Stimulated activated effector memory CD8-positive, alpha-beta T cell treated with anti-CD3 and anti-CD28 coated beads, Interleukin-12 subunit alpha, Interleukin-12 subunit beta, amount 100 ng/mL, for 72 hours (primary cell): ENCODE measurements at regions not wholly inside any gene's neighbourhood (a gene's known extent, or its start where the extent isn't known, plus 50 kb on each side); places are given as distances from the start of the nearest gene placed in this dataset.

Experiments
- ATAC-seq: fragments of 150-1000 bp; cut with Tn5 transposase; 2 replicates; pipeline ENCODE4 v1.10.0; 2021
- DNase-seq, 2 donors: peaks; one replicate each; pipeline ENCODE4 v3.0.0; 2021 to 2022; ENCODE audit warnings: low spot score in 2 of 2
- H3K27ac Mint-ChIP-seq: one replicate; pipeline ENCODE4 v1.8.0; 2022; ENCODE audit warnings: mild to moderate bottlenecking, mixed read lengths
- H3K36me3 Mint-ChIP-seq: one replicate; pipeline ENCODE4 v1.8.0; 2022; ENCODE audit warnings: mild to moderate bottlenecking, mixed read lengths
- H3K4me1 Mint-ChIP-seq: one replicate; pipeline ENCODE4 v1.8.0; 2022; ENCODE audit warnings: mixed read lengths
- H3K4me3 Mint-ChIP-seq: one replicate; pipeline ENCODE4 v1.8.0; 2022; ENCODE audit warnings: mild to moderate bottlenecking, mixed read lengths
- H3K9me3 Mint-ChIP-seq: one replicate; pipeline ENCODE4 v1.8.0; 2022; ENCODE audit warnings: mixed read lengths

DNA sequence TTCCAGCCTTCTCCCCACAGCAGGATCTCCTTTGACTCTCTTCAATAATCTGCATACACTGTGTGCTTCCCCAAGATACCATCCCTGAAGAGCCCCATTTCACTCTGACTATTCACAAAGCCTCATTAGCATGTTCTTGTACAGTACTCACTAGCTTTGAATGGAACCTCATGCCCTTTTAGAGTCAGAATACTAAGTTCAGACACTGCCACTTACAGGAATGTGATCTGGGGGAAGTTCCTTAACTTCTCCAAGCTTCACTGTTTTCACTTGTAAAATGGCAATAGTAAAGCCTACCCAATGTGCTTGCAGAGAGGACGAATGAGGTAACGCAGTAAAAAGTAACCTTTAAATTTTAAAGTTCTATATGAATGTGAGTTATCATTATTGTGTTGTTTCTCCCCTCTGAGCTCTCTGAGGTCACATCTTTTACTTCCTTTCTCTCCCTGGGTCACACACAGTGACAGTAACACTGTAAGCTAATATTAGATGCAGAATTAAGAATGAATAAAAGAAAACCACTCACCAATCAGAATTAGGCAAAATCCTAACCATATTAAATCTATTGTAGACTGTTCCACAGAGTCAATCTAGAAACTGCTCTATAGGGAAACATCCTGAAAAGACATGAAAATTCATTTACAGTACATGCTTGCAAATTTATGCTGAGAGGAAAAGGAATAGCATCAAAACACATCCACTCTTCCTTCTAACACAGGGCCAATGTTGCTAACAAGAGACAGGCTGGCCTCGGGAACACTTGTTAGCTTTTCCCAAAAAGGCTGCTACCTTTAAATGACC is 64.2 kb upstream of the IL6 start:
- H3K4me3 Mint-ChIP-seq: no peak overlapping the region
- DNase-seq (no peak), ATAC-seq (peak; percentile 70)
- H3K4me1 Mint-ChIP-seq: peaks cover 14% of the 10 kb centered on the region
- no peaks in the 10 kb centered on the region for H3K9me3 Mint-ChIP-seq
- H3K36me3 Mint-ChIP-seq: no peaks in the 10 kb centered on the region
- H3K27ac Mint-ChIP-seq: no peak overlapping the region

DNA sequence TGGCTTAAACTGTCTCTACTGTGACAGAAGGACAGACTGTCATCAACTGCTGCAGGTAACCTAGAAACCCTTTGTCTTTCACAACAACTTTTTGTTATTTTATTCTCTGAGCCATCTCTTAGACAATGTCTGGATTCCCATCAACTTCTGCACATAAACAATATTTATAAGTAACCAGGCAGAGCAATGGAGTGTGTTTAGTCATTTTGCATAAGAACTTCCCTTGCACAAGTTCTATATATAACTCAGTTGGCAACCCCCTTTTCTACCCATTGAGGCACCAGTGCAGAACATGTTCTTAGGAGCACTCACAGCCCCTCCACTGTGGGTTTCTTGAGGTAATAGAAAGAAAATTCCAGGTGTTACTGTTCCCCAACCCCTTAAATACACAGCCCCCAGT is 65.0 kb upstream of the IL6 start:
- H3K27ac Mint-ChIP-seq: no peak overlapping the region
- H3K4me1 Mint-ChIP-seq: peaks cover 14% of the 10 kb centered on the region
- no peaks in the 10 kb centered on the region for H3K9me3 Mint-ChIP-seq

DNA sequence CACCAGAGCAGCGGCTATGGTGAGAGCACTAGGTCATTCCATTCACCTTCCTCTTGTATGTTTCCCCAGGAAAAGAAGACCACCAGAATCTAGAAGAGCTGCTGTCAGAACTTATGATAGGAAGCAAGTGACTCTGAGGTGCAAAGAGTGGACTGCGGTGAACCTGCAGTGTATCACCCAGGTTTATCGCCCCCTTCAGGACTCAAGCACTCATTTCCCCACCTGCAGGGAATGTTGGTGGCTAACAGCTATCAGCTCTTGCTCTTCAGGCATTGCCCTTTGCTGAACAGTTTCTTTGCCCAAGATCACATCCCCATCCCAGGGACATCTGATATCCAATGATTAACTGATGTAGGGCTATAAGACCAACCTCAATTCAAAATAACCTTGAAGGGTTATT is 66.3 kb upstream of the IL6 start:
- Mint-ChIP-seq H3K36me3 (no peaks in the 10 kb centered on the region), H3K4me3 (no peak overlapping the region), H3K9me3 (no peaks in the 10 kb centered on the region), H3K27ac (no peak overlapping the region), H3K4me1 (peaks cover 8% of the 10 kb centered on the region)
- ATAC-seq: peak; percentile 29
- no peak for DNase-seq

More for the DNA sequence above, 65.0 kb upstream of the IL6 start:
- no peak for DNase-seq
- Mint-ChIP-seq H3K4me3 (no peak overlapping the region), H3K36me3 (no peaks in the 10 kb centered on the region)
- peak; percentile 63 for ATAC-seq

DNA sequence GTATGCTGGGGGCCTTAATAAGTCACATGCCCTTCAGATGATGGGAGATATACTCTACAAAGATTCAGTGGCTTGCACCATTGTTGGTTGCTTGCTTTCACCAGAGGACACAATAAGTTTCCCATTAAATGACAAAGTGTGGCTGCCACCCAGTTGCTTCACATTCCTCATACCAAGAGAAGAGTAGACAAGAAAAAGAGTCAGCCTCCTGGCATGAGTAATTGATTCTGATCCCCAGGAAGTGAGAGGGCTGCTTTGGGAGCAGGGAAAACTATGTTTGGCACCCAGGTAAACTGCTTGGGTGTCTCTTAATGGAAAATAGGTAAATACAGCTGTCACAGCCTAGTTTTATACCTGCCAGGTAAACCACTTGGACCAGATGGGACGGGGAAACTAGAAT is 66.7 kb upstream of the IL6 start:
- DNase-seq (no peak), ATAC-seq (no peak)
- no peak overlapping the region for H3K4me3 Mint-ChIP-seq
- H3K36me3 Mint-ChIP-seq: no peaks in the 10 kb centered on the region
- peaks cover 6% of the 10 kb centered on the region for H3K4me1 Mint-ChIP-seq
- H3K9me3 Mint-ChIP-seq: no peaks in the 10 kb centered on the region
- no peak overlapping the region for H3K27ac Mint-ChIP-seq

DNA sequence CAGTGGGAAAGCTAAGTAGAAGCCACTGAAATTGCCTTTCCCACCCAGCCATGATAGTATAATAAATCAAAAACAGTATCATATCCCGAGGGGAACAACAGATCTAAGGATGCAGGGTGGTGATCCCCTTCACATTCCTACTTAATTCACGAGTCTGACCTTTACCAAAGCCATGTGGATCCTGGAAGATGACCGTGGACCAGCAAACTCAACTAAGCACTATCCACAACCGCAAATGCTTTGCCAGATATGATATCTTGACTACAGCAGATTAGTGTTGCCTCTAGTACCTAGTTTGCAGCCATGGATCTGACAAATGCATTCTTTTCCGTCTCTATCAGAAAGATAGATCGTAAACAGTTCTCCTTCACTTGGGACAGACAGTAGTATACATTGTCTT is 67.3 kb upstream of the IL6 start:
- DNase-seq (no peak), ATAC-seq (no peak)
- H3K9me3 Mint-ChIP-seq: no peaks in the 10 kb centered on the region
- no peak overlapping the region for H3K4me3 Mint-ChIP-seq
- H3K27ac Mint-ChIP-seq: no peak overlapping the region
- peaks cover 6% of the 10 kb centered on the region for H3K4me1 Mint-ChIP-seq
- no peaks in the 10 kb centered on the region for H3K36me3 Mint-ChIP-seq

DNA sequence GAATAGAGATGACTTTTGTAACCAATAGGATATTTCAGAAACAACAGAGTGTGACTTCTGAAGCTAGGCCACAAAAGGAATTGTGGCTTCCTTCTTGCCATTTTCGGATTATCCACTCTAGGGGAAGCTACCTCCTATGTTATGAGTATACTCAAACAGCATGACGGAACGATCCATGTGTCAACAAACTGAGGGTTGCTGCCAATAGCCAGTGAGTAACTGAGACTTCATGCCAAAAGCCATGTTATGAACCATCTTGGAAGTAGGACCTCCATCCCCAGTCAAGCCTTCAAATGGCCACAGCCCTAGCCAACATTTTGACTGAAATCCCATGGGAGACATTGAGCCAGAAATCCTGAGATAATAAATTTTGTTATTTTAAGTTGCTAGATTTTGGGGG is 69.0 kb upstream of the IL6 start:
- no peak overlapping the region for H3K4me3 Mint-ChIP-seq
- no peaks in the 10 kb centered on the region for H3K9me3 Mint-ChIP-seq
- no peaks in the 10 kb centered on the region for H3K36me3 Mint-ChIP-seq
- ATAC-seq (no peak), DNase-seq (no peak)
- H3K27ac Mint-ChIP-seq: no peak overlapping the region
- H3K4me1 Mint-ChIP-seq: peaks cover 6% of the 10 kb centered on the region

DNA sequence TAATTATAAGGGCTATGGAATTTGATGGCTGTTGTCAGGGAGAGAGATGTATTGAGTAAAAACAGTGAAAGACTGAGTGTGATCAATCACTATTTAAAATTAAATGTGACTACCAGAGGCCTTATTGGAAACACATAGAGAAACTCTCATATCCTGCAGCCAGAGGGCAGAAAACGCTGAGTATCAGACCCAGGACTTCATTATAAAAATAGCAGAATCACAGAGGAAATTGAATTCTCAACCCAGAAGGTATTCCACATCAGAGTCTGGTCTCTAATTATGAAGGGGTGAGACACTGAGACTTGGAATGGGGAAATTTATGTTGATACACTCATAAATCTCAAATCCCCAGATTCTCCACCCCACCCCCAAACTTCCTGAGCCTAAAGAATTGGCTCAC is 69.5 kb upstream of the IL6 start:
- Mint-ChIP-seq H3K27ac (no peak overlapping the region), H3K9me3 (no peaks in the 10 kb centered on the region), H3K4me1 (peaks cover 4% of the 10 kb centered on the region), H3K4me3 (no peak overlapping the region), H3K36me3 (no peaks in the 10 kb centered on the region)
- ATAC-seq: no peak
- no peak for DNase-seq

DNA sequence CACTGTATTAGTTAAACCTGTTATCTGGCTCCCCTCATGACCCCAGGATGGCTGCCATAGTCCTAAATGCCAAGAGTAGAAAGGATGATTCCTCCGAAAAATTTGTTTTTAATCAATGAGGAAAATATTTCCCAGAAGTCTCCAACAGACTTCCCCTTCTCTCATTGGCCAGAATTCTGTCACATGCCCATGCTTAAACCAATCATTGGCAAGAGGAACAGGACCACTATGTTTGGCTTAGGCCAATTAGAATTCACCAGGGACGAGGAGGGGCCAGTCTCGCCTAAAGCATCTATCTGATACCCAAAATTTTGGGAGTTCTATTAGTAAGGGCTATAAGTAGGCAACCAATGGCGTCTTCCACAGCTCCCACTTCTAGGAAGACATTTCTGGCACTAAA is 71.2 kb upstream of the IL6 start:
- ATAC-seq (no peak), DNase-seq (no peak)
- no peaks in the 10 kb centered on the region for H3K9me3 Mint-ChIP-seq
- H3K4me3 Mint-ChIP-seq: no peak overlapping the region
- no peaks in the 10 kb centered on the region for H3K4me1 Mint-ChIP-seq
- no peaks in the 10 kb centered on the region for H3K36me3 Mint-ChIP-seq
- no peak overlapping the region for H3K27ac Mint-ChIP-seq

DNA sequence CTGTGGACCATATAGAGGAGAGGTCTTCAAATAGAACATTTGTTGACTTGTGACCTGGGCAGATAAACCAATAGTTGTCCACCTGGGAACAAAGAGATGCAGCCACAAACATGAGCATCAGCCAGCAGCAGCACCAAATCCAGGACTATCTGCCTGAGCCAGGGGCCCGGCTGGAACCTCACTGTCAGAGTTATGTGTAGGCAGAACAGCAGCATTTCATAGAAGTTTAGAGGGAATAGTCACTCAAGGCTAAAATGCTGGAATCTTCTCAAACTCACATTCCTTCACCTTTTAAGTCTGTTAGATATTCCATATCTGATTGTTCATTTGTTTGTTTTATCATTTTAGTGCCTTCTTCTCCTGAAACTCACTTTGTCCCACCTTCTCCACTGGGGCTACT is 72.2 kb upstream of the IL6 start:
- H3K4me1 Mint-ChIP-seq: no peaks in the 10 kb centered on the region
- H3K4me3 Mint-ChIP-seq: no peak overlapping the region
- DNase-seq (no peak), ATAC-seq (no peak)
- H3K9me3 Mint-ChIP-seq: no peaks in the 10 kb centered on the region
- no peaks in the 10 kb centered on the region for H3K36me3 Mint-ChIP-seq
- H3K27ac Mint-ChIP-seq: no peak overlapping the region

DNA sequence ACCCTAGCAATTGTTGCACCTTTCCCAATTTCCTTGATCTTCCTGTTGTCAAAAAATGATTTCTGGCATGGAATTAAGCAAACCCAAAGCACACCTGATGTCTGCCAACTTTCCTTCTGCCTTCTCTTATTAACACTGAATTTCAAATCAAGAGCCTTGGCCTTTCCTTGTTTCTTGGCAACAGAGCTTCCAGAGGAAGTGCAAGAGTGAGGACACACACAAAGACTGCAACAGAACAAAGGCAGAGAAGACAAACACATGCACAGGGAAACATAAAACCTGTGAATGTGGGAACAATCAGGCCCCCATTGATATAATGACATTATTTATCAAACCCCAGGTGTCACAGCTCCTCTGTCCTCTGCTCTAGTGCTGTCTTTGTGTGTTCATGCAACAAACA is 73.0 kb upstream of the IL6 start:
- Mint-ChIP-seq H3K36me3 (no peaks in the 10 kb centered on the region), H3K4me1 (no peaks in the 10 kb centered on the region), H3K9me3 (no peaks in the 10 kb centered on the region), H3K27ac (no peak overlapping the region), H3K4me3 (no peak overlapping the region)
- DNase-seq (no peak), ATAC-seq (no peak)

DNA sequence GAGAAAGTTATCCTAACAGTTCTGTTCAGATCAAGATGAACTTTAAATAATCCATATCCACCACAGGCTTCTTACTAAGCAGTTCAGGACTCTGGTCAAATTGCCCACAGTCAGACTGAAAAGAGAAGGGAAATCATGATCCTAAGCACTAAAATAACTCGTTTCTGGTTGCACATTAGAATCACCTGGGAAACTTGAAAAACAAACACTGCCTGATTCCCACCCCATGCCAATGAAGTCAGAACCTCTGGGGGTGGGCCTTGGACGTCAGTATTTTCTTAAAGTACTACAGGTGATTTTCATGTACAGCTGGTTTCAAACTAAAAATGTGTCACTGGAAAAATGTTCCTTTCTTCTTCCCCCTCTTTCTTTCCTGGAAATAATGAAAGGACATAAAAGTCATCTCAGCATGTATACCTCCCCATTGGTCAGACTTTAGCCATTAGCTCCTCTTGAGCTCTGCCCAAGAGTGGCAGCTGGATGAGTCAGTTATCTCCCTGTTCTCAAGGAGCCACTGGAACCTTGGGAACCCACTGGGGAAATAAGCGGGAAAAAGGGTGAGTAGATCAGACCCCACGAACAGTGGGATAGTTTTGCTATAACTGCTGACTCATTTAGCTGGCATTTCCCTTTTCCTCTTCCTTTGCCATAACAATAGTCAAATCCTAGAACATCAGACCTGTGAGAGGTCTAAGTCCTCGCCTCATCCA is 75.3 kb upstream of the IL6 start:
- no peak overlapping the region for H3K4me3 Mint-ChIP-seq
- ATAC-seq: no peak
- no peak for DNase-seq
- H3K9me3 Mint-ChIP-seq: peaks cover 4% of the 10 kb centered on the region
- no peak overlapping the region for H3K27ac Mint-ChIP-seq
- no peaks in the 10 kb centered on the region for H3K36me3 Mint-ChIP-seq
- H3K4me1 Mint-ChIP-seq: no peaks in the 10 kb centered on the region

DNA sequence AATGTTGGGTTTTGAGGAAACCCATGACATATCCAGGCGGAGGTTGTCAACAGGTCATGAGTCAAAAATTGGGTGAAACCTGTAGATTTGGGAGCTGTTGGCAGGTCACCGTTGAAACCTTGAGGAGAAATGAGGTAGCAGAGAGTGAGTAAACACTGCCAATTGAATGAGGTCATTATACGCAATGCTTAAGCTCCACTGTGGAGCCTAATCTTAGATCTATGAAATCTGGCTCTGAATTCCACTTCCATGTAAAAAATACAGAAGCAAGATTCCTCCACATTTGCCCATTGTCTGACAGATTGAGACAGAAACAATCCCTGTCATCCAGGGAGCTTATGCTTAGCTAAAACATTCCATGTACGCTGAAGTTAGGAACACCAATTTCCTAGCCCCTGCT is 76.0 kb upstream of the IL6 start:
- no peaks in the 10 kb centered on the region for H3K4me1 Mint-ChIP-seq
- no peak for ATAC-seq
- no peaks in the 10 kb centered on the region for H3K36me3 Mint-ChIP-seq
- no peak overlapping the region for H3K4me3 Mint-ChIP-seq
- DNase-seq: no peak
- no peak overlapping the region for H3K27ac Mint-ChIP-seq
- H3K9me3 Mint-ChIP-seq: peaks cover 5% of the 10 kb centered on the region

DNA sequence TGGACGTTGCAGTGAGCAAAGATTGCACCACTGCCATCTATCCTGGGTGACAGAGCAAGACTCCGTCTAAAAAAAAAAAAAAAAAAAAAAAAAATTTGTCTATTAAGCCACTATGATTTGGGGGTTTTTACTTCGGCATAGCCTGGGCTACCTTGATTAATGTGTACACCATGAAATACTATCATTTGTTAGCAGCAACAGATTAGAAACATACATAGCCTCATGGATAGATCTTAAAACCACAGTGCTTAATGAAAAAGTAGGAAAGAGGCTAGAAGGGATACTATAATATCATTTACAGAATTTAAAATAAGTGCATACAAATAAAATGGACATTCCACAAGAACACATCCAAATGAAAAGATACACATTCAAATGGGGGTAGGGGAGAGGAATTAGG is 77.3 kb upstream of the IL6 start:
- H3K27ac Mint-ChIP-seq: no peak overlapping the region
- peaks cover 10% of the 10 kb centered on the region for H3K9me3 Mint-ChIP-seq

DNA sequence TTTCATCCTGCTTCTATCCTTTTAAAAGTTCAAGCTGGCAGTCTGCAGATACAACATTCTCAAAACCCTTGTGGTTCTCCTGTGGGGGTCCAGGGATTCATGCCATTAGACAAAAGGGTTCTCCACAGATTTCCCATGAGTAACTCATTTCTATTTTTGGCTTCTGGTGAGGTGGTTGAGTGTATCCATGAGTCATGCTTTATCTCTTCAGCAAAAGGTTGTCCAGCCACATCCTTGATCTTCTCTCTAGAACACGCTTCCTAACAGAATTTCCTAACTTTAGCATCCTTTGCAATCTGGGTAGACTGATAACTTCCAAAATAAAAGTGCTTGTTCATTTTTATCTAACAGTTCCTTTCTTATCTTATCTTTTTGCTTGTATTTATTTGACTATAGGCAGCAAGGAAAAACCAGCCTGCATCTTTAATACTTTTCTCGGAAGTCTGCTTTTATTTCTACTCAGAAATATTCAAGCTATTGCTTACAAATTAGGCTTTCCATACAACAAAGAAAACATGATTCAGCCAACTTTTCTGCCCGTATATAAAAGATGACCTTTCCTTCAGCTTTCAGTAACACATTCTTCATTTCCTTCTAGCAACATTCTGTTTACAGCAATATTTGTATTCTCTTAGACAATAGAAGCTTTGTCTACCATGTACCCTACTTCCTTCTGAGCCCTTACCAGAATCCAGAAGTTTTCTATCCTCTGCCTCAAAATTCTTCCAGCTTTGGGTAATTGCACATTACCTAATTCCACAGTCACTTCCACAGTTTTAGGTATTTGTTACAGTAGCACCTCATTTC is 79.3 kb upstream of the IL6 start:
- Mint-ChIP-seq H3K36me3 (no peaks in the 10 kb centered on the region), H3K4me3 (no peak overlapping the region), H3K9me3 (peaks cover 20% of the 10 kb centered on the region), H3K4me1 (no peaks in the 10 kb centered on the region), H3K27ac (no peak overlapping the region)
- DNase-seq: no peak
- no peak for ATAC-seq

More for the DNA sequence above, 77.3 kb upstream of the IL6 start:
- no peaks in the 10 kb centered on the region for H3K4me1 Mint-ChIP-seq
- DNase-seq (no peak), ATAC-seq (no peak)
- no peak overlapping the region for H3K4me3 Mint-ChIP-seq
- H3K36me3 Mint-ChIP-seq: no peaks in the 10 kb centered on the region

DNA sequence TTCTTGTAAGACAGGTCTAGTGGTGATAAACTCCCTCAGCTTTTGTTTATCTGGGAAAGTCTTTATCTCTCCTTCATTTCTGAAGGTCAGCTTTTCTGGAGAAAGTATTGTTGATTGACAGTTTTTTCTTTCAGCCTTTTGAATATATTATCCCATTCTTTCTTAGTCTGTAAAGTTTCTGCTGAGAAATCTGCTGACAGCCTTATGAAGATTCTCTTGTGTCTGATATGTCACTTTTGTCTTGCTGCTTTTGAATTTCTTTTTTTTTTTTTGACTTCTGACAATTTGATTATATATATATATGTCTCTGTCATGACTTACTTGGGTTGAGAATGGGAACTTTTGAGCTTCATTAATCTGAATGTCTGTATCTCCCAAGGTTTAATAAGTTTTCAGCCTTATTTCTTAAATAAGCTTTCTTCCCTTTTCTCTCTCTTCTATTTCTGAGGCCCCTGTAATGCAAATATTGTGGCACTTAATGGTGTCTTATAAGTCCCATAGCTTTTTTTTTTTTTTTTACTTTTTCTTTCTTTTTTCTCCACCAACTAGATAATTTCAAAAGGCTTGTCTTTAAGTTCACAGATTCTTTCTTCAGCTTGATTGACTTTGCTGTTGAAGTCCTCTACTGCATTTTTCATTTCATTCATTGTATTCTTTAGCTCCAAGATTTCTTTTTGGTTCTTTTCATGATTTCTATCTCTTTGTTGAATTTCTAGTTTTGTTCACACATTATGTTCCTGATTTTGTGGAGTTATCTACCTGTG is 81.4 kb upstream of the IL6 start:
- ATAC-seq: no peak
- H3K4me1 Mint-ChIP-seq: no peaks in the 10 kb centered on the region
- no peak for DNase-seq
- H3K4me3 Mint-ChIP-seq: no peak overlapping the region
- H3K27ac Mint-ChIP-seq: no peak overlapping the region
- H3K9me3 Mint-ChIP-seq: peaks cover 26% of the 10 kb centered on the region
- no peaks in the 10 kb centered on the region for H3K36me3 Mint-ChIP-seq
